ENCODE measurements at regions not wholly inside any gene's neighbourhood (a gene's known extent, or its start where the extent isn't known, plus 50 kb on each side); places are given as distances from the start of the nearest gene placed in this dataset.

DNA sequence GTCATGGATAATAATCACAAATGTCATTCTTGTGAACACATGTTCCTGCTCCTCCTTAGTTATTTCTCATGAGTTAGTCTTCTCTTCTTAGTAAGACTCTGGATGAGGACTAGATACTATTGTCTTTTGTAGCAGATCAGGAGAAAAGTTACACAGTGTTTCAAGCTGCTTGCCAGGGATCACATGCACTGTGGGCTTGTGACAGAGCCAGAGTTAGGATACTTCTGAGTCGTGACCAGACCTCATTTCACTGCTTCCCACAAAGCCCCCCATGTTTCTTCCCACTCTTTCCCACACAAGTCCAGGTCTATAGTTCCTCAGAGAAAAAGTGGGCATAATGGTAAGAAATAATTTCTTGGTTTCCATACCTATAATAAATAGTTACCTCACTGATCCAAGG, 80.2 kb upstream of the LRATD1 start (continued):
- no peak for TF ChIP-seq CTCF (CRISPR knock-in tag; IDR thresholded peaks at IDR 0.05)
- no peak for TF ChIP-seq ZFP36L1 (CRISPR knock-in tag; IDR thresholded peaks at IDR 0.05)
- no peak for TF ChIP-seq ZNF256 (CRISPR knock-in tag; conservative IDR thresholded peaks at IDR 0.05)
- TF ChIP-seq ZHX1 (CRISPR knock-in tag; IDR thresholded peaks at IDR 0.05; ENCODE audit: low read depth): no peak
- no peak for TF ChIP-seq MYPOP (CRISPR knock-in tag; IDR thresholded peaks at IDR 0.05)

DNA sequence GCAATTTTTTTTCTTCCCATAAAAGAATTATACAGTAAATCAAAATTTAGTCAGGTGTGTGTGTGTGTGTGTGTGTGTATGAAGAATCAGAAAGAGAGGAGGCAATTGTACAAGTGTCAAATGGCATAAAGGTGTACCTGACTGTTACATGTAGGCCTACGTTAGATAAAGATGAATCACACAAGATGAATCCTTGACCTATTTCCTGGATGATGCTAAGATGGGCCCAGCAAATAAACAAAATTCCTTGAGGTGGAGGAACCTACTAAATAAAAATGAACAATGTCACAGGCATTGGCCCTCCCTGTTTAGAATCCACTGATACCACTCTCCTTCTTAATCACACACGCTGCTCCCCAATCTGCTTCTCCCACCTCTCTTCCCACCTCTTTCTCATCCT, 79.7 kb upstream of the LRATD1 start:
- H4K20me1 ChIP-seq (ENCODE audit: insufficient read depth, low read length): no peaks in the 10 kb centered on the region
- intact Hi-C loops (cut with micrococcal nuclease; ENCODE audit: unreplicated experiment) (no loop called here), in situ Hi-C loops (cut with HindIII; ENCODE audit: extremely low pct_ligation_motif_present, low pct_unique_long_range_greater_than_20kb) (no loop called here)
- no peaks in the 10 kb centered on the region for H3K9me3 ChIP-seq (ENCODE audit: low read length)
- H2AFZ ChIP-seq (ENCODE audit: low read length): no peak overlapping the region
- POLR2A ChIA-PET: no interaction called here
- H3K4me1 ChIP-seq (ENCODE audit: insufficient read depth, low read length): no peaks in the 10 kb centered on the region
- H3K36me3 ChIP-seq (replicated peaks in 1 of 2; ENCODE audit: control insufficient read depth in 1 of 2, insufficient read depth in 2 of 2, low read length in 2 of 2): no peaks in the 10 kb centered on the region
- no peak overlapping the region for H3K9ac ChIP-seq (ENCODE audit: insufficient read depth, low read depth, low read length)
- DNase-seq (ENCODE audit: low spot score) (no peak), FAIRE-seq (no peak), ATAC-seq (no peak)
- no peak overlapping the region for H3K4me2 ChIP-seq (ENCODE audit: low read depth, low read length)
- CTCF ChIA-PET (ENCODE audit: low intra/inter-chr PET ratio, low total read pairs): no interaction called here
- no peaks in the 10 kb centered on the region for H3K27me3 ChIP-seq (ENCODE audit: control insufficient read depth in 1 of 2, insufficient read depth in 2 of 2, low read length in 2 of 2)
- no TSS peak for BruUV-seq (replicated peaks)
- no peak overlapping the region for H3K27ac ChIP-seq (ENCODE audit: extremely low read length, insufficient read depth, low read length)
- WGBS (ENCODE audit: low lambda C conversion rate): 12% methylated on average over 2 of the region's 2 CpGs
- H3K4me3 ChIP-seq (replicated peaks in 1 of 3; ENCODE audit: insufficient read depth in 1 of 3, low read depth in 2 of 3, low read length in 3 of 3): no peak overlapping the region
- no peaks in the 10 kb centered on the region for H3K79me2 ChIP-seq (ENCODE audit: insufficient read depth, low read length)
- TF ChIP-seq ARNTL (CRISPR knock-in tag; IDR thresholded peaks at IDR 0.05): no peak
- TF ChIP-seq ZNF790 (CRISPR knock-in tag; IDR thresholded peaks at IDR 0.05; ENCODE audit: borderline replicate concordance): no peak
- TF ChIP-seq KDM1A (CRISPR knock-in tag; IDR thresholded peaks at IDR 0.05): no peak
- TF ChIP-seq ZNF777 (CRISPR knock-in tag; IDR thresholded peaks at IDR 0.05): no peak
- no peak for TF ChIP-seq ZNF850 (CRISPR knock-in tag; conservative IDR thresholded peaks at IDR 0.05)
- TF ChIP-seq DNMT3B (CRISPR knock-in tag; conservative IDR thresholded peaks at IDR 0.05): no peak
- TF ChIP-seq ZNF503 (CRISPR knock-in tag; IDR thresholded peaks at IDR 0.05): no peak
- no peak for TF ChIP-seq NRL (CRISPR knock-in tag; IDR thresholded peaks at IDR 0.05; ENCODE audit: borderline replicate concordance)
- TF ChIP-seq ZNF143 (CRISPR knock-in tag; IDR thresholded peaks at IDR 0.05): no peak

Data from HepG2 (cell line).